ENCODE measurements at regions not wholly inside any gene's neighbourhood (a gene's known extent, or its start where the extent isn't known, plus 50 kb on each side); places are given as distances from the start of the nearest gene placed in this dataset.
"Not testable (repeated sequence)": the region's sequence is repeated elsewhere in the genome, so short reads cannot be mapped to it uniquely, and the experiment has no call there.

DNA sequence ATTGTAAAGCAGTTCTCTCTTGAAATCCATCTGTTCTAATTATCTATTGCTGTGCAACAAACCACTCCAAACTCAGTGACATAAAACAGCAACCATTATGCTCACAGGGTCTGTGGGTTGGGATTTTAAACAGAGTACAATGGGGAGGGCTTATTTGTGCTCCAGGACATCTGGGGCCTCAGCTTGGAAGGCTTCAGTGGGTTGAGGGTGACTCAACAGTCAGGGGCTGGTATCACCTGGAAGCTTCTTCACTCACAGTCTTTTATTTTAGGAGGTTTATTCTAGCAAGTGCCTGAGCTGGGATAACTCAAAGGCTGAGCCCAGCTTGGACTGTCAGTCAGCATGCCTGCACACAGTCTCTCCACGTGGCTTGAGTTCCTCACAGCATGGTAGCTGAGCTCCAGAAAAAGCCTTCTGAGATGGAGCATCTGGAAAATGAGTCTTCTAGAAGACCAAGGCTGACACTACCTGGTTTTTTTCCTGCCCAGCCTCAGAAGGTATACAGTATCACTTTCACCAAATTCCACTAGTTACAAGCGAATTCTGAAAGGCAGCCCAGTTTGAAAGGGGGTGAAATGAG, 234.6 kb upstream of the ID4 start:
- intact Hi-C loops (cut with DNase I; ENCODE audit: low total_unique reads): no loop called here
- Histone ChIP-seq H3K4me3 (no peak overlapping the region), H3K27ac (no peak overlapping the region), H3K9me3 (no peaks in the 10 kb centered on the region), H3K27me3 (no peaks in the 10 kb centered on the region), H3K36me3 (no peaks in the 10 kb centered on the region), H3K4me1 (peaks cover 0 to 6% (median 0%) of the 10 kb centered on the region in 4 donors)
- no peak for DNase-seq
- TF ChIP-seq, protein P1, sequence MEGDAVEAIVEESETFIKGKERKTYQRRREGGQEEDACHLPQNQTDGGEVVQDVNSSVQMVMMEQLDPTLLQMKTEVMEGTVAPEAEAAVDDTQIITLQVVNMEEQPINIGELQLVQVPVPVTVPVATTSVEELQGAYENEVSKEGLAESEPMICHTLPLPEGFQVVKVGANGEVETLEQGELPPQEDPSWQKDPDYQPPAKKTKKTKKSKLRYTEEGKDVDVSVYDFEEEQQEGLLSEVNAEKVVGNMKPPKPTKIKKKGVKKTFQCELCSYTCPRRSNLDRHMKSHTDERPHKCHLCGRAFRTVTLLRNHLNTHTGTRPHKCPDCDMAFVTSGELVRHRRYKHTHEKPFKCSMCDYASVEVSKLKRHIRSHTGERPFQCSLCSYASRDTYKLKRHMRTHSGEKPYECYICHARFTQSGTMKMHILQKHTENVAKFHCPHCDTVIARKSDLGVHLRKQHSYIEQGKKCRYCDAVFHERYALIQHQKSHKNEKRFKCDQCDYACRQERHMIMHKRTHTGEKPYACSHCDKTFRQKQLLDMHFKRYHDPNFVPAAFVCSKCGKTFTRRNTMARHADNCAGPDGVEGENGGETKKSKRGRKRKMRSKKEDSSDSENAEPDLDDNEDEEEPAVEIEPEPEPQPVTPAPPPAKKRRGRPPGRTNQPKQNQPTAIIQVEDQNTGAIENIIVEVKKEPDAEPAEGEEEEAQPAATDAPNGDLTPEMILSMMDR (IDR thresholded peaks at IDR 0.05): no peak

DNA sequence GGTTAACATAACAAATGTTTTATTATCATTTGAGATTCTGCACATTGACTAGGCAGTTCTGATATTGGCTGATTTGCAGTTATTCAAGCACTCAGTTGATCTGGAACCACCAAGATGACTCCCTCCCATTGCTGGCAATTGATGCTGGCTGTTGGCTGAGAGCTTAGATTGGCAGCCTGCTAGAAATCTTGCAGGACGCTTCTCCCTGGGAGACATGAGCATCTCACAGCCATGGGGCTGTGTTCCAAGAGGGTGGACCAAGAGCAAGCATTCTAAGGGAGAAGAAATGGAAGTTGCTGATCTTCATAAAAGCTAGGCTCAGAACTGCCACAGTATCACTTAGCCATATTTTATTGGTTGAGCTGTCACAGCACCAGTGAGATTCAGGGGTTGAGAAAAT, 233.4 kb upstream of the ID4 start:
- Histone ChIP-seq H3K36me3 (no peaks in the 10 kb centered on the region), H3K27ac (no peak overlapping the region), H3K4me1 (peaks cover 0 to 6% (median 0%) of the 10 kb centered on the region in 4 donors), H3K4me3 (no peak overlapping the region), H3K27me3 (no peaks in the 10 kb centered on the region), H3K9me3 (no peaks in the 10 kb centered on the region)
- TF ChIP-seq, protein P1 (IDR thresholded peaks at IDR 0.05): no peak
- DNase-seq: peak; percentile 54 to 64
- intact Hi-C loops (cut with DNase I; ENCODE audit: low total_unique reads): no loop called here

DNA sequence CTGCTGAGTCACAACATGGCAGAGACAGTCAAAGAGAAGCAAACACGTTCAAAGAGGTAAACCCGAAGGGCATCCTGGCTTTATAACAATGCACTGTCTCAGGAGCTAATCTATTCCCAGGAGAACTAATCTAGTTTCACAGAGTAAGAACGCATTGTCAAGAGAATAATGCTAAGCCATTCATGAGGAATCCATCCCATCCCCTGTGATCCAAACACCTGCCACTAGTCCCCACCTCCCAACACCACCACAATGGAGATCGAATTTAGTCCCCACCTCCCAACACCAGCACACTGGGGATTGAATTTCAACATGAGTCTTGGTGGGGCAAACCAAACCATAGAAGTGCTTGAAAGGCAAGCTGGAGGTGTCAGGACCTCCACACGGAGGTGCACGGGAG, 231.5 kb upstream of the ID4 start:
- H3K36me3 ChIP-seq: no peaks in the 10 kb centered on the region
- H3K4me3 ChIP-seq: no peak overlapping the region
- no peak for DNase-seq
- intact Hi-C loops (cut with DNase I; ENCODE audit: low total_unique reads): no loop called here
- TF ChIP-seq, protein P1 (IDR thresholded peaks at IDR 0.05): no peak
- H3K27me3 ChIP-seq: no peaks in the 10 kb centered on the region
- H3K4me1 ChIP-seq: peaks cover 0 to 6% (median 0%) of the 10 kb centered on the region in 4 donors
- no peaks in the 10 kb centered on the region for H3K9me3 ChIP-seq
- H3K27ac ChIP-seq: no peak overlapping the region

DNA sequence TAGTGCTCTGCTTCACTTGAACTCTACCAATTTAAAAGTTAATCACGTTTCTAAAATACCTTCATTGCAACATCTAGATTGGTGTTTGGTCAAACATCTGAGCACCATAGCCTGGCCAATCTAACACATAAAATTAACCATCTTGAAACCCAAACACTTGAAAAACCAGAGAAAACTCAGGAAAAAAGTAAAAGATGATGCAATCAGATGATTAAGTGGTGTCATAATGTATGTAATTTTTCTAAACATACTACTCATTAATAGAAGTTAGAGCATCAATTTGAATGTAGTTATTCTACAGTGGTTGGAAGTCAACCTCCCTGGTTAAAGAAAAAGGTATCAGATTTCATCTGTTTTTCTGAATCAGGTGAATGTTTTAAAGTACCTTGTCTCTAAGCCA, 228.6 kb upstream of the ID4 start:
- Histone ChIP-seq H3K4me3 (no peak overlapping the region), H3K36me3 (no peaks in the 10 kb centered on the region), H3K9me3 (no peaks in the 10 kb centered on the region), H3K4me1 (peaks cover 0 to 6% (median 0%) of the 10 kb centered on the region in 4 donors), H3K27me3 (no peaks in the 10 kb centered on the region), H3K27ac (no peak overlapping the region)
- TF ChIP-seq, protein P1 (IDR thresholded peaks at IDR 0.05): no peak
- DNase-seq: no peak
- intact Hi-C loops (cut with DNase I; ENCODE audit: low total_unique reads): no loop called here

DNA sequence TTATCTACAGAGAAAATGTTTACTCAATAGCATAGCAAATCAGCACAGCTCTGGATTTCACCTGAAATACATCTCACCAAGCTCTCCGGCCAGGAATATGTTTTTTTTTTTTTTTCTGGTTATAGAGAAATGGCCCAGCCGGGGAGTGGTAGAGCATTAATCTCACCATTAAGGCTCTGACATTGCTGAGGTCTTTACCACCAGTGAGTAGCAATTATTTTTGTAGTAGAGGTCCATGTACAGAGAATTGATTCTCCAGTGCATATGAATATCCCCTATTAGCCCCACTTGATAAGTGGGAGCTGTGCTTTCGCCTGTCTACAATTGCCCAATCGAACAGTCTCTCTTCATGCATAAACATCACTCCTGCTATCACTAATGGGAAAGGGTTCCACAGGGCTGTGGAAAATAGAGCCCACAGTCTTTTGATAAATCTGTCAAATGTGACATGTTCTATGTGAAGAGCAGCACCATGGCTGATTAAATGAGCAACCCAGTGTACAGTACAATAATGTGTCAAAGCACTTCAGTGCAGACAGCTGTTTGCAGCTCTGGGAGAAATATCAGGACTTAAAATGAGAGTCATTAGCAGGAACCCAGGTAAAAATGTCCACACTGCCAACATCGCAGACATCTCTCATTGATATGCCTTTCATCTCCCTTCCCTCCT, 227.1 kb upstream of the ID4 start:
- DNase-seq: no peak
- peaks cover 0 to 6% (median 0%) of the 10 kb centered on the region in 4 donors for H3K4me1 ChIP-seq
- H3K27me3 ChIP-seq: no peaks in the 10 kb centered on the region
- TF ChIP-seq, protein P1 (IDR thresholded peaks at IDR 0.05): no peak
- H3K27ac ChIP-seq: no peak overlapping the region
- no peak overlapping the region for H3K4me3 ChIP-seq
- H3K36me3 ChIP-seq: no peaks in the 10 kb centered on the region
- intact Hi-C loops (cut with DNase I; ENCODE audit: low total_unique reads): no loop called here
- no peaks in the 10 kb centered on the region for H3K9me3 ChIP-seq

DNA sequence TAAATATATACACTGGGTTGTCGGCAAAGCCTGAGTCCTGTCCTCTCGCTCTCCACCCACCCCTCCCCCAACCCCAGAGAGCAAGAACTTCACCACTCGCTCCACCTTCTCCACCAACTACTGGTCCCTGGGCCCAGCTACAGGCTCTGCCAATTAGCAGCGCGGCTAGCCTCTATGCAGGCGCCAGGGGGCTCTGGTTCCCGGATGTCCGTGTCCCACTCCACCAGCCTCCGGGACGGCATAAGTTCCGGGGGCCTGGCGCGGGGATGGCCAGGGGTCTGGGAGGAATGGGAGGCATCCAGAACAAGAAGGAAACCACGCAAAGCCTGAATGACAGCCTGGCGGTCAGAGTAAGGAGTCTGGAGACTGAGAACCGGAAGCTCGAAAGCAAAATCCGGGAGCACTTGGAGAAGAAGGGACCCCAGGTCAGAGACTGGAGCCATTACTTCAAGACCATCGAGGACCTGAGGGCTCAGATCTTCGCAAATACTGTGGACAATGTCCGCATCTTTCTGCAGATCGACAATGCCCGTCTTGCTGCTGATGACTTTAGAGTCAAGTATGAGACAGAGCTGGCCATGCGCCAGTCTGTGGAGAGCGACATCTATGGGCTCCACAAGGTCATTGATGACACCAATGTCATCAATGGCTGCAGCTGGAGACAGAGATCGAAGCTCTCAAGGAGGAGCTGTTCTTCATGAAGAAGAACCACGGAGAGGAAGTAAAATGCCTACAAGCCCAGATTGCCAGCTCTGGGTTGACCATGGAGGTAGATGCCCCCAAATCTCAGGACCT, 224.3 kb upstream of the ID4 start:
- not testable (repeated sequence) for H3K27me3 ChIP-seq, H3K4me3 ChIP-seq

More for the DNA sequence above, 224.3 kb upstream of the ID4 start:
- intact Hi-C loops (cut with DNase I; ENCODE audit: low total_unique reads); DNase-seq; H3K4me1 ChIP-seq; H3K36me3 ChIP-seq; H3K9me3 ChIP-seq; H3K27ac ChIP-seq: not testable (repeated sequence)

All from tibial artery (tissue), 4 donors.